Trophoblast cell (in vitro differentiated cells and primary cell): ENCODE measurements at regions not wholly inside any gene's neighbourhood (a gene's known extent, or its start where the extent isn't known, plus 50 kb on each side); places are given as distances from the start of the nearest gene placed in this dataset.

Experiments
- DNase-seq, 2 donors: peaks; one replicate each; pipeline ENCODE4 v3.0.0-alpha.2; 2016
- H2AFZ ChIP-seq: 2 replicates; pipeline ENCODE4 v1.6.1; 2013; ENCODE audit warnings: low read length, moderate library complexity, mild to moderate bottlenecking; ENCODE audit not compliant: insufficient read depth, poor library complexity
- H2AK5ac ChIP-seq: 2 replicates; pipeline ENCODE4 v1.6.1; 2013; ENCODE audit warnings: mild to moderate bottlenecking, low read length
- H2BK120ac ChIP-seq: 2 replicates; pipeline ENCODE4 v1.6.1; 2013; ENCODE audit warnings: low read length, mild to moderate bottlenecking, moderate library complexity; ENCODE audit not compliant: insufficient read depth, poor library complexity
- H2BK12ac ChIP-seq: 2 replicates; pipeline ENCODE4 v1.6.1; 2013; ENCODE audit warnings: mild to moderate bottlenecking, low read length, moderate library complexity
- H2BK5ac ChIP-seq: 2 replicates; pipeline ENCODE4 v1.6.1; 2013; ENCODE audit warnings: low read length, low read depth, moderate library complexity, mild to moderate bottlenecking; ENCODE audit not compliant: poor library complexity
- H3K14ac ChIP-seq: 2 replicates; pipeline ENCODE4 v1.6.1; 2013; ENCODE audit warnings: mild to moderate bottlenecking, low read length
- H3K18ac ChIP-seq: 2 replicates; pipeline ENCODE4 v1.6.1; 2013; ENCODE audit warnings: mild to moderate bottlenecking, low read length
- H3K23ac ChIP-seq: 2 replicates; pipeline ENCODE4 v1.6.1; 2013; ENCODE audit warnings: low read length
- H3K27ac ChIP-seq: 2 replicates; pipeline ENCODE4 v1.5.1; 2013; ENCODE audit warnings: low read depth, mild to moderate bottlenecking, inconsistent platforms, low read length, moderate library complexity
- H3K27me3 ChIP-seq: 2 replicates; pipeline ENCODE4 v1.6.1; 2013; ENCODE audit warnings: inconsistent platforms, mild to moderate bottlenecking, low read length, moderate library complexity; ENCODE audit not compliant: insufficient read depth
- H3K36me3 ChIP-seq, 2 experiments: 1 replicate in 1 of 2; 2 replicates in 1 of 2; pipeline ENCODE4 v1.6.1; 2013; ENCODE audit warnings: low read length in 2 of 2, mild to moderate bottlenecking in 2 of 2, moderate library complexity in 1 of 2; ENCODE audit not compliant: insufficient read depth in 2 of 2, control insufficient read depth in 1 of 2
- H3K4ac ChIP-seq: 2 replicates; pipeline ENCODE4 v1.6.1; 2013; ENCODE audit warnings: low read depth, mild to moderate bottlenecking, low read length, moderate library complexity
- H3K4me1 ChIP-seq, 2 experiments: 1 replicate in 1 of 2; 2 replicates in 1 of 2; pipeline ENCODE4 v1.6.1; 2013; ENCODE audit warnings: low read length in 2 of 2, mild to moderate bottlenecking in 2 of 2, moderate library complexity in 1 of 2; ENCODE audit not compliant: insufficient read depth in 2 of 2, control insufficient read depth in 1 of 2
- H3K4me2 ChIP-seq: 2 replicates; pipeline ENCODE4 v1.6.1; 2013; ENCODE audit warnings: inconsistent platforms, mild to moderate bottlenecking, low read length, moderate library complexity
- H3K4me3 ChIP-seq: 2 replicates; pipeline ENCODE4 v1.5.1; 2013; ENCODE audit warnings: mild to moderate bottlenecking, low read depth, low read length, inconsistent platforms
- H3K79me1 ChIP-seq: one replicate; pipeline ENCODE4 v1.6.1; 2013; ENCODE audit warnings: low read length
- H3K79me2 ChIP-seq: 2 replicates; pipeline ENCODE4 v1.6.1; 2013; ENCODE audit warnings: low read length, mild to moderate bottlenecking; ENCODE audit not compliant: control insufficient read depth, insufficient read depth, poor library complexity
- H3K9ac ChIP-seq: 2 replicates; pipeline ENCODE4 v1.6.1; 2013; ENCODE audit warnings: mild to moderate bottlenecking, low read length
- H3K9me3 ChIP-seq: 2 replicates; pipeline ENCODE4 v1.6.1; 2013; ENCODE audit warnings: low read depth, mild to moderate bottlenecking, control low read depth, inconsistent platforms, low read length; ENCODE audit not compliant: insufficient read depth
- H4K12ac ChIP-seq: 2 replicates; pipeline ENCODE4 v1.6.1; 2013; ENCODE audit warnings: low read depth, mild to moderate bottlenecking, low read length, moderate library complexity
- H4K8ac ChIP-seq: 2 replicates; pipeline ENCODE4 v1.6.1; 2013; ENCODE audit warnings: low read depth, mild to moderate bottlenecking, low read length, moderate library complexity
- H4K91ac ChIP-seq: one replicate; pipeline ENCODE4 v1.6.1; 2013; ENCODE audit warnings: low read depth, mild to moderate bottlenecking, low read length, moderate library complexity
- WGBS: extraction: QIAGEN DNeasy Blood & Tissue Kit; methylation state at CpG from one replicate; pipeline ENCODE4 v1.1.7; 2013; ENCODE audit warnings: missing lambda C conversion rate; ENCODE audit not compliant: insufficient read length, insufficient coverage; ENCODE audit errors: extremely low coverage; 5-methylcytosine and 5-hydroxymethylcytosine counted together

- H3K23ac ChIP-seq = no peak overlapping the region
- no peak overlapping the region for H3K14ac ChIP-seq
- no peaks in the 10 kb centered on the region for H3K4me1 ChIP-seq
- no peak overlapping the region for H3K9ac ChIP-seq
- no peak overlapping the region for H2BK120ac ChIP-seq
- WGBS = no CpG with 5 or more reads among the region's 4 CpGs
- H2BK12ac ChIP-seq = no peak overlapping the region
- H2BK5ac ChIP-seq = no peak overlapping the region
- no peak overlapping the region for H4K91ac ChIP-seq
- H3K36me3 ChIP-seq = no peaks in the 10 kb centered on the region
- no peaks in the 10 kb centered on the region for H3K27me3 ChIP-seq
- no peak overlapping the region for H4K8ac ChIP-seq
- H4K12ac ChIP-seq = no peak overlapping the region
- H3K79me2 ChIP-seq = no peaks in the 10 kb centered on the region
- no peak overlapping the region for H3K18ac ChIP-seq
- no peak overlapping the region for H2AFZ ChIP-seq
- no peaks in the 10 kb centered on the region for H3K9me3 ChIP-seq
- H3K4me2 ChIP-seq = no peak overlapping the region
- H3K4ac ChIP-seq = no peak overlapping the region
- no peak for DNase-seq
- no peaks in the 10 kb centered on the region for H3K79me1 ChIP-seq
- no peak overlapping the region for H2AK5ac ChIP-seq
- H3K4me3 ChIP-seq = no peak overlapping the region
- no peak overlapping the region for H3K27ac ChIP-seq
Measured at GRCh38 chr20:54759589-54759988, 284.2 kb downstream of the DOK5 start.

GRCh38 chr20:54746796-54747195 is 271.4 kb downstream of the DOK5 start:
- Histone ChIP-seq H3K36me3 (no peaks in the 10 kb centered on the region), H3K18ac (no peak overlapping the region), H3K9me3 (no peaks in the 10 kb centered on the region), H3K4me2 (no peak overlapping the region), H3K27me3 (no peaks in the 10 kb centered on the region), H3K4ac (no peak overlapping the region), H2BK120ac (no peak overlapping the region), H2AK5ac (no peak overlapping the region), H2AFZ (no peak overlapping the region), H3K79me2 (no peaks in the 10 kb centered on the region), H4K91ac (no peak overlapping the region), H4K8ac (no peak overlapping the region), H3K9ac (no peak overlapping the region), H3K79me1 (no peaks in the 10 kb centered on the region), H2BK12ac (no peak overlapping the region), H2BK5ac (no peak overlapping the region), H4K12ac (no peak overlapping the region), H3K4me1 (no peaks in the 10 kb centered on the region), H3K23ac (no peak overlapping the region), H3K27ac (no peak overlapping the region), H3K4me3 (no peak overlapping the region), H3K14ac (no peak overlapping the region)
- no CpG with 5 or more reads among the region's 2 CpGs for WGBS
- DNase-seq = no peak

DNA sequence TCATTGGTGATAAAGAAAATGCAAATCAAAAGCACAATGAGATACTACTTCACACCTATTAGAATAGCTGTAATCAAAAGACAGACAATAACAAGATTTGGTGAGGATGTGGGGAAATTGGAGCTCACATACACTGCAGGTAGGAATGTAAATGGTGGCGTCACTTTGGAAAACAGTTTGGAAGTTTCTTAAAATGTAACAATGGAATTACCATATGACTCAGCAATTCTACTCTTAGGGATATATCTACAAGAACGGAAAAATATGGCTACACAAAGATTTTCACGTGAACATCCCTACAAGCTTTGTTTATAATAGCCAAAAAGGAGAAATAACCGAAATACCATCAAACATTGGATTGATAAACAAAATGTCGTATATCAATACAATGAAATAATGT is 270.4 kb downstream of the DOK5 start:
- no peak overlapping the region for H2BK5ac ChIP-seq
- WGBS = no CpG with 5 or more reads among the region's 5 CpGs
- no peak overlapping the region for H2AK5ac ChIP-seq
- no peak overlapping the region for H4K91ac ChIP-seq
- no peaks in the 10 kb centered on the region for H3K9me3 ChIP-seq
- no peak overlapping the region for H3K9ac ChIP-seq
- no peak overlapping the region for H2BK12ac ChIP-seq
- H3K4ac ChIP-seq = no peak overlapping the region
- no peaks in the 10 kb centered on the region for H3K4me1 ChIP-seq
- H3K4me3 ChIP-seq = no peak overlapping the region
- H3K27me3 ChIP-seq = no peaks in the 10 kb centered on the region
- H3K23ac ChIP-seq = no peak overlapping the region
- H4K12ac ChIP-seq = no peak overlapping the region
- H3K4me2 ChIP-seq = no peak overlapping the region
- H3K27ac ChIP-seq = no peak overlapping the region
- DNase-seq = no peak
- H2BK120ac ChIP-seq = no peak overlapping the region
- H3K79me2 ChIP-seq = no peaks in the 10 kb centered on the region
- no peaks in the 10 kb centered on the region for H3K79me1 ChIP-seq
- H3K18ac ChIP-seq = no peak overlapping the region
- H2AFZ ChIP-seq = no peak overlapping the region
- H4K8ac ChIP-seq = no peak overlapping the region
- no peak overlapping the region for H3K14ac ChIP-seq
- H3K36me3 ChIP-seq = no peaks in the 10 kb centered on the region

GRCh38 chr20:54744097-54744496 is 268.7 kb downstream of the DOK5 start:
- no peak overlapping the region for H4K91ac ChIP-seq
- H3K9ac ChIP-seq = no peak overlapping the region
- no peak overlapping the region for H4K8ac ChIP-seq
- H2BK120ac ChIP-seq = no peak overlapping the region
- H3K27me3 ChIP-seq = no peaks in the 10 kb centered on the region
- H3K23ac ChIP-seq = no peak overlapping the region
- no peak overlapping the region for H3K4me2 ChIP-seq
- no peaks in the 10 kb centered on the region for H3K9me3 ChIP-seq
- no peaks in the 10 kb centered on the region for H3K4me1 ChIP-seq
- no peak for DNase-seq
- no peak overlapping the region for H3K4ac ChIP-seq
- no peak overlapping the region for H2AFZ ChIP-seq
- no peaks in the 10 kb centered on the region for H3K79me1 ChIP-seq
- WGBS = no CpG with 5 or more reads among the region's 2 CpGs
- no peak overlapping the region for H4K12ac ChIP-seq
- no peak overlapping the region for H2AK5ac ChIP-seq
- no peak overlapping the region for H2BK12ac ChIP-seq
- H3K14ac ChIP-seq = no peak overlapping the region
- no peak overlapping the region for H3K18ac ChIP-seq
- no peak overlapping the region for H2BK5ac ChIP-seq
- no peak overlapping the region for H3K27ac ChIP-seq
- no peaks in the 10 kb centered on the region for H3K36me3 ChIP-seq
- H3K79me2 ChIP-seq = no peaks in the 10 kb centered on the region
- H3K4me3 ChIP-seq = no peak overlapping the region
